GM23338 (cell line): ENCODE measurements at regions not wholly inside any gene's neighbourhood (a gene's known extent, or its start where the extent isn't known, plus 50 kb on each side); places are given as distances from the start of the nearest gene placed in this dataset.

ENCODE experiments used
- ATAC-seq: fragments of 200-7000 bp; cut with Tn5 transposase; 3 replicates; pipeline ENCODE4 v1.9.1; 2020
- DNase-seq: peaks from one replicate; pipeline ENCODE4 v3.0.0-alpha.2; 2015; ENCODE audit warnings: low spot score
- H2AFZ ChIP-seq: fragments of 200-600 bp; sonication (generic); 2 replicates; pipeline ENCODE4 v1.8.0; 2016; ENCODE audit warnings: antibody characterized with exemption, mild to moderate bottlenecking, moderate library complexity
- H3F3A ChIP-seq: fragments of 200-600 bp; sonication (generic); replicated peaks from 2 replicates; pipeline ENCODE4 v1.8.0; 2017; ENCODE audit warnings: antibody characterized with exemption, mixed run types, low read depth
- H3K27ac ChIP-seq: fragments of 200-600 bp; sonication (generic); 2 replicates; pipeline ENCODE4 v1.6.1; 2016; ENCODE audit warnings: low read depth
- H3K27me3 ChIP-seq: fragments of 200-600 bp; sonication (generic); 2 replicates; pipeline ENCODE4 v1.8.0; 2016; ENCODE audit warnings: mild to moderate bottlenecking, mixed run types, moderate library complexity; ENCODE audit not compliant: insufficient read depth
- H3K36me3 ChIP-seq: fragments of 200-600 bp; sonication (generic); 2 replicates; pipeline ENCODE4 v1.8.0; 2016; ENCODE audit warnings: mild to moderate bottlenecking; ENCODE audit not compliant: insufficient read depth
- H3K4me1 ChIP-seq: fragments of 200-600 bp; sonication (generic); 2 replicates; pipeline ENCODE4 v1.8.0; 2016; ENCODE audit warnings: mild to moderate bottlenecking, moderate library complexity; ENCODE audit not compliant: insufficient read depth
- H3K4me2 ChIP-seq: fragments of 200-600 bp; sonication (generic); 2 replicates; pipeline ENCODE4 v1.7.1; 2017; ENCODE audit warnings: mixed run types
- H3K4me3 ChIP-seq: fragments of 200-600 bp; sonication (generic); 2 replicates; pipeline ENCODE4 v1.6.1; 2016; ENCODE audit warnings: mixed run types
- H3K79me2 ChIP-seq: fragments of 200-600 bp; sonication (generic); replicated peaks from 2 replicates; pipeline ENCODE4 v1.8.0; 2017; ENCODE audit warnings: mild to moderate bottlenecking; ENCODE audit not compliant: insufficient read depth
- H3K9me2 ChIP-seq: fragments of 200-600 bp; sonication (generic); 2 replicates; pipeline ENCODE4 v1.8.0; 2017; ENCODE audit not compliant: insufficient read depth
- H4K20me1 ChIP-seq: fragments of 200-600 bp; sonication (generic); replicated peaks from 2 replicates; pipeline ENCODE4 v1.8.0; 2017; ENCODE audit warnings: mild to moderate bottlenecking; ENCODE audit not compliant: insufficient read depth
- H3K27ac Mint-ChIP-seq: 2 replicates; pipeline ENCODE4 v1.8.0; 2020; ENCODE audit warnings: inconsistent platforms, mild to moderate bottlenecking, moderate library complexity, mixed read lengths
- H3K27me3 Mint-ChIP-seq: 3 replicates; pipeline ENCODE4 v1.8.0; 2022; ENCODE audit warnings: low read depth, mild to moderate bottlenecking, moderate library complexity, mixed read lengths, inconsistent platforms; ENCODE audit not compliant: insufficient read depth, poor library complexity
- H3K36me3 Mint-ChIP-seq: 3 replicates; pipeline ENCODE4 v1.8.0; 2021; ENCODE audit warnings: low read depth, mild to moderate bottlenecking, inconsistent platforms, moderate library complexity, mixed read lengths
- H3K4me1 Mint-ChIP-seq: 3 replicates; pipeline ENCODE4 v1.8.0; 2020; ENCODE audit warnings: mild to moderate bottlenecking, inconsistent platforms, mixed read lengths
- H3K4me3 Mint-ChIP-seq: 3 replicates; pipeline ENCODE4 v1.8.0; 2021; ENCODE audit warnings: moderate library complexity, mild to moderate bottlenecking, inconsistent platforms, mixed read lengths
- H3K9me3 Mint-ChIP-seq: 3 replicates; pipeline ENCODE4 v1.8.0; 2020; ENCODE audit warnings: moderate library complexity, mild to moderate bottlenecking, inconsistent platforms, mixed read lengths
- CREB1 ChIP-seq: fragments of 250-450 bp; sonication (Bioruptor Pico); IDR thresholded peaks from 2 replicates; pipeline ENCODE4 v1.5.0; 2020; ENCODE audit warnings: low read depth, mild to moderate bottlenecking, moderate library complexity
- CTCF ChIP-seq, 2 experiments: fragments of 200-600 bp in 1 of 2; sonication (generic) in 1 of 2; conservative IDR thresholded peaks; 2 replicates each; pipeline versions ENCODE4 v1.5.1 to v1.6.1; 2016 to 2017; ENCODE audit warnings: antibody characterized with exemption in 2 of 2, low read depth in 2 of 2, mild to moderate bottlenecking in 2 of 2, moderate library complexity in 1 of 2
- ETS1 ChIP-seq: IDR thresholded peaks from 2 replicates; pipeline ENCODE4 v1.6.1; 2016; ENCODE audit warnings: antibody characterized with exemption
- EZH2 ChIP-seq: fragments of 200-600 bp; sonication (generic); IDR thresholded peaks from one replicate; pipeline ENCODE4 v1.8.0; 2017; ENCODE audit warnings: antibody characterized with exemption, mild to moderate bottlenecking, low read depth; ENCODE audit not compliant: unreplicated experiment
- EZH2phosphoT487 ChIP-seq: fragments of 200-600 bp; sonication (generic); IDR thresholded peaks from one replicate; pipeline ENCODE4 v1.8.1; 2018; ENCODE audit warnings: antibody characterized with exemption; ENCODE audit not compliant: unreplicated experiment
- JUNB ChIP-seq: IDR thresholded peaks from one replicate; pipeline ENCODE4 v1.6.1; 2016; ENCODE audit warnings: antibody characterized with exemption; ENCODE audit not compliant: unreplicated experiment
- POLR2AphosphoS5 ChIP-seq: IDR thresholded peaks from 2 replicates; pipeline ENCODE4 v1.6.1; 2016; ENCODE audit warnings: antibody characterized with exemption, low read depth
- REST ChIP-seq: IDR thresholded peaks from one replicate; pipeline ENCODE4 v1.6.1; 2018; ENCODE audit warnings: antibody characterized with exemption; ENCODE audit not compliant: unreplicated experiment
- ZNF331 ChIP-seq: fragments of 250-450 bp; sonication (Bioruptor Pico); IDR thresholded peaks from 2 replicates; pipeline ENCODE4 v1.5.0; 2020; ENCODE audit warnings: low read depth, mild to moderate bottlenecking, moderate library complexity

GRCh38 chr1:57722285-57722978 lies 298.6 kb upstream of the DAB1 start (continued):
- no peak for TF ChIP-seq CTCF (conservative IDR thresholded peaks at IDR 0.05; ENCODE audit: low read depth in 2 of 2)
- no peak for TF ChIP-seq REST
- TF ChIP-seq JUNB: no peak
- no peak for TF ChIP-seq ZNF331

- Mint-ChIP-seq H3K36me3 (no peaks in the 10 kb centered on the region), H3K27ac (no peak overlapping the region), H3K4me1 (peaks cover 24% of the 10 kb centered on the region), H3K9me3 (no peaks in the 10 kb centered on the region), H3K4me3 (no peak overlapping the region), H3K27me3 (peaks cover 3% of the 10 kb centered on the region)
- DNase-seq (no peak), ATAC-seq (no peak)
- Histone ChIP-seq H3K27me3 (no peaks in the 10 kb centered on the region), H3K79me2 (no peaks in the 10 kb centered on the region), H3F3A (no peaks in the 10 kb centered on the region), H3K4me3 (no peak overlapping the region), H3K4me2 (no peak overlapping the region), H3K36me3 (no peaks in the 10 kb centered on the region), H4K20me1 (no peaks in the 10 kb centered on the region), H3K9me2 (no peaks in the 10 kb centered on the region), H3K27ac (no peak overlapping the region), H3K4me1 (peaks cover 25% of the 10 kb centered on the region), H2AFZ (no peak overlapping the region)
- no peak for TF ChIP-seq EZH2phosphoT487
- no peak for TF ChIP-seq EZH2
- no peak for TF ChIP-seq CTCF (conservative IDR thresholded peaks at IDR 0.05; ENCODE audit: low read depth in 2 of 2)
- no peak for TF ChIP-seq JUNB
- no peak for TF ChIP-seq CREB1 (CRISPR knock-in tag)
- TF ChIP-seq POLR2AphosphoS5: no peak
- no peak for TF ChIP-seq ZNF331
- no peak for TF ChIP-seq ETS1
These were observed 297.1 kb upstream of the DAB1 start for GRCh38 chr1:57721001-57721400.
